Spleen (tissue), 7 donors: ENCODE measurements at regions not wholly inside any gene's neighbourhood (a gene's known extent, or its start where the extent isn't known, plus 50 kb on each side); places are given as distances from the start of the nearest gene placed in this dataset.
"Not testable (repeated sequence)": the region's sequence is repeated elsewhere in the genome, so short reads cannot be mapped to it uniquely, and the experiment has no call there.

ENCODE experiments used
- CTCF ChIP-seq, 11 experiments: fragments of 200-600 bp in 7 of 11; fragments of 450-650 bp in 4 of 11; sonication (generic) in 4 of 11; IDR thresholded peaks in 8 of 11; conservative IDR thresholded peaks in 3 of 11; 1 replicate in 7 of 11; 2 replicates in 4 of 11; pipeline versions ENCODE4 v1.4.0 to v1.8.0; 2016 to 2021; ENCODE audit warnings: antibody characterized with exemption in 11 of 11, inconsistent platforms in 4 of 11, mild to moderate bottlenecking in 1 of 11
- POLR2A ChIP-seq, 3 donors: fragments of 450-650 bp; IDR thresholded peaks; one replicate each; pipeline ENCODE4 v1.5.1; 2017; ENCODE audit warnings: antibody characterized with exemption in 3 of 3, mild to moderate bottlenecking in 1 of 3
- POLR2AphosphoS5 ChIP-seq, 3 donors: sonication (generic); formaldehyde crosslinking; IDR thresholded peaks; one replicate each; pipeline ENCODE4 v1.5.1; 2017; ENCODE audit warnings: antibody characterized with exemption in 3 of 3
- donor health status: DM: no; HTN: no; CAD: no; lungs with moderate emphysema.
- donor health status: DM: no; HTN: no; CAD: no.
- donor health status: DM: no; HTN: no; CAD: no.

- TF ChIP-seq CTCF (IDR thresholded peaks at IDR 0.05 in 8 of 11, conservative IDR thresholded peaks at IDR 0.05 in 3 of 11); POLR2A (IDR thresholded peaks at IDR 0.05); POLR2AphosphoS5 (IDR thresholded peaks at IDR 0.05): not testable (repeated sequence)
These were observed 171.1 kb upstream of the NBPF9 start for GRCh38 chr1:149274493-149274892.
